BLaER1 treated with 17β-estradiol and CSF1 and Interleukin-3, amounts not matched to agents 10 nM and 100 nM (cell line): ENCODE measurements at regions not wholly inside any gene's neighbourhood (a gene's known extent, or its start where the extent isn't known, plus 50 kb on each side); places are given as distances from the start of the nearest gene placed in this dataset.
A peak's percentile ranks its signal among the peaks of the same experiment; 100 is the strongest.

Source experiments
- H3K27ac ChIP-seq, 11 experiments: shearing (Covaris generic); formaldehyde crosslinking; 2 replicates each; pipeline ENCODE4 v1.8.1; 2022
- H3K27me3 ChIP-seq, 11 experiments: shearing (Covaris generic); formaldehyde crosslinking; 2 replicates each; pipeline ENCODE4 v1.8.1; 2022
- H3K36me3 ChIP-seq, 11 experiments: shearing (Covaris generic); formaldehyde crosslinking; 2 replicates each; pipeline ENCODE4 v1.8.1; 2022
- H3K4me1 ChIP-seq, 10 experiments: shearing (Covaris generic); formaldehyde crosslinking; 2 replicates each; pipeline ENCODE4 v1.8.1; 2022
- H3K4me2 ChIP-seq, 11 experiments: shearing (Covaris generic); formaldehyde crosslinking; 2 replicates each; pipeline ENCODE4 v1.8.1; 2022
- H3K4me3 ChIP-seq, 10 experiments: shearing (Covaris generic); formaldehyde crosslinking; 2 replicates each; pipeline ENCODE4 v1.8.1; 2022
- H3K9ac ChIP-seq, 11 experiments: shearing (Covaris generic); formaldehyde crosslinking; 2 replicates each; pipeline ENCODE4 v1.8.1; 2022
- H3K9me3 ChIP-seq, 11 experiments: shearing (Covaris generic); formaldehyde crosslinking; replicated peaks in 1 of 11; 2 replicates each; pipeline ENCODE4 v1.8.1; 2022
- H4K20me1 ChIP-seq, 11 experiments: shearing (Covaris generic); formaldehyde crosslinking; 2 replicates each; pipeline ENCODE4 v1.8.1; 2022
- Cebpa-rat ChIP-seq, 11 experiments: shearing (Covaris generic); IDR thresholded peaks; 2 replicates each; pipeline ENCODE4 v1.8.1; 2022

GRCh38 chr5:155239803-155240202 lies 226.2 kb downstream of the KIF4B start:
- Histone ChIP-seq H3K27me3 (no peaks in the 10 kb centered on the region), H3K4me3 (no peak overlapping the region), H4K20me1 (no peaks in the 10 kb centered on the region), H3K27ac (no peak overlapping the region), H3K4me2 (no peak overlapping the region), H3K4me1 (no peaks in the 10 kb centered on the region), H3K36me3 (no peaks in the 10 kb centered on the region), H3K9me3 (peaks cover 17 to 30% (median 23%) of the 10 kb centered on the region in 11 experiments), H3K9ac (no peak overlapping the region)
- TF ChIP-seq Cebpa-rat (IDR thresholded peaks at IDR 0.05): no peak

- no peak for TF ChIP-seq Cebpa-rat (IDR thresholded peaks at IDR 0.05)
- Histone ChIP-seq H4K20me1 (no peaks in the 10 kb centered on the region), H3K27me3 (no peaks in the 10 kb centered on the region), H3K27ac (no peak overlapping the region), H3K4me1 (peaks cover 0 to 7% (median 0%) of the 10 kb centered on the region in 10 experiments; a peak in 2 of 20 replicates), H3K4me3 (no peak overlapping the region), H3K4me2 (peak overlapping the region in 1 of 11 experiments; percentile 9; a peak in 1 of 22 replicates), H3K9me3 (0 out of 22 replicates have a peak, but pooled peaks cover 0 to 6% (median 0%) of the 10 kb centered on the region in 11 experiments), H3K9ac (no peak overlapping the region), H3K36me3 (no peaks in the 10 kb centered on the region)
Measured at GRCh38 chr5:155250596-155250995, 237.0 kb downstream of the KIF4B start.

- Histone ChIP-seq H3K9me3 (no peaks in the 10 kb centered on the region), H3K36me3 (no peaks in the 10 kb centered on the region), H3K9ac (no peak overlapping the region), H4K20me1 (no peaks in the 10 kb centered on the region), H3K27me3 (no peaks in the 10 kb centered on the region), H3K27ac (no peak overlapping the region), H3K4me2 (no peak overlapping the region), H3K4me3 (no peak overlapping the region), H3K4me1 (peaks cover 0 to 7% (median 0%) of the 10 kb centered on the region in 10 experiments; a peak in 2 of 20 replicates)
- TF ChIP-seq Cebpa-rat (IDR thresholded peaks at IDR 0.05): no peak
Measured at GRCh38 chr5:155252025-155252424, 238.5 kb downstream of the KIF4B start.

GRCh38 chr5:155252717-155253116 lies 239.2 kb downstream of the KIF4B start:
- no peaks in the 10 kb centered on the region for H3K27me3 ChIP-seq
- H3K4me1 ChIP-seq: peaks cover 0 to 7% (median 0%) of the 10 kb centered on the region in 10 experiments; a peak in 2 of 20 replicates
- TF ChIP-seq Cebpa-rat (IDR thresholded peaks at IDR 0.05): no peak
- H3K36me3 ChIP-seq: no peaks in the 10 kb centered on the region
- no peaks in the 10 kb centered on the region for H4K20me1 ChIP-seq
- no peak overlapping the region for H3K4me3 ChIP-seq
- H3K9me3 ChIP-seq: no peaks in the 10 kb centered on the region
- H3K9ac ChIP-seq: no peak overlapping the region
- H3K4me2 ChIP-seq: peak overlapping the region in 1 of 11 experiments; percentile 2; a peak in 1 of 22 replicates
- H3K27ac ChIP-seq: no peak overlapping the region

- H3K4me3 ChIP-seq: no peak overlapping the region
- H3K9ac ChIP-seq: no peak overlapping the region
- H3K27me3 ChIP-seq: no peaks in the 10 kb centered on the region
- no peaks in the 10 kb centered on the region for H4K20me1 ChIP-seq
- no peak overlapping the region for H3K27ac ChIP-seq
- H3K9me3 ChIP-seq: peaks cover 0 to 1% (median 0%) of the 10 kb centered on the region in 11 experiments; a peak in 2 of 22 replicates
- H3K4me2 ChIP-seq: no peak overlapping the region
- no peaks in the 10 kb centered on the region for H3K36me3 ChIP-seq
- H3K4me1 ChIP-seq: peaks cover 0 to 9% (median 2%) of the 10 kb centered on the region in 10 experiments; a peak in 15 of 20 replicates
- TF ChIP-seq Cebpa-rat (IDR thresholded peaks at IDR 0.05): no peak
Measured at GRCh38 chr5:155254399-155254798, 240.8 kb downstream of the KIF4B start.

GRCh38 chr5:155258161-155258560 lies 244.6 kb downstream of the KIF4B start:
- H3K27ac ChIP-seq: no peak overlapping the region
- no peaks in the 10 kb centered on the region for H4K20me1 ChIP-seq
- H3K4me1 ChIP-seq: peaks cover 0 to 21% (median 18%) of the 10 kb centered on the region in 10 experiments; a peak in 18 of 20 replicates
- H3K9ac ChIP-seq: no peak overlapping the region
- no peaks in the 10 kb centered on the region for H3K36me3 ChIP-seq
- no peak overlapping the region for H3K4me2 ChIP-seq
- H3K4me3 ChIP-seq: no peak overlapping the region
- H3K9me3 ChIP-seq: peaks cover 0 to 4% (median 0%) of the 10 kb centered on the region in 11 experiments; a peak in 2 of 22 replicates
- no peak for TF ChIP-seq Cebpa-rat (IDR thresholded peaks at IDR 0.05)
- H3K27me3 ChIP-seq: no peaks in the 10 kb centered on the region

- Histone ChIP-seq H3K27me3 (no peaks in the 10 kb centered on the region), H3K4me2 (peak overlapping the region in 10 of 11 experiments; percentile 28 to 56 (median 48); a peak in 19 of 22 replicates), H3K36me3 (no peaks in the 10 kb centered on the region), H3K9me3 (peaks cover 0 to 4% (median 0%) of the 10 kb centered on the region in 11 experiments; a peak in 2 of 22 replicates), H4K20me1 (no peaks in the 10 kb centered on the region), H3K4me1 (peaks cover 0 to 21% (median 18%) of the 10 kb centered on the region in 10 experiments; a peak in 18 of 20 replicates), H3K9ac (no peak overlapping the region), H3K4me3 (no peak overlapping the region), H3K27ac (no peak overlapping the region)
- no peak for TF ChIP-seq Cebpa-rat (IDR thresholded peaks at IDR 0.05)
Measured at GRCh38 chr5:155259648-155260047, 246.1 kb downstream of the KIF4B start.

GRCh38 chr5:155260798-155261197 lies 247.2 kb downstream of the KIF4B start:
- no peak overlapping the region for H3K4me3 ChIP-seq
- TF ChIP-seq Cebpa-rat (IDR thresholded peaks at IDR 0.05): no peak

GRCh38 chr5:155263381-155263780 lies 249.8 kb downstream of the KIF4B start:
- Histone ChIP-seq H3K4me1 (peaks cover 0 to 23% (median 18%) of the 10 kb centered on the region in 10 experiments; a peak in 18 of 20 replicates), H3K4me3 (no peak overlapping the region), H4K20me1 (no peaks in the 10 kb centered on the region), H3K9me3 (peaks cover 0 to 4% (median 0%) of the 10 kb centered on the region in 11 experiments; a peak in 2 of 22 replicates), H3K27ac (no peak overlapping the region), H3K36me3 (no peaks in the 10 kb centered on the region), H3K9ac (no peak overlapping the region), H3K4me2 (no peak overlapping the region), H3K27me3 (no peaks in the 10 kb centered on the region)
- TF ChIP-seq Cebpa-rat (IDR thresholded peaks at IDR 0.05): no peak

More at GRCh38 chr5:155260798-155261197, 247.2 kb downstream of the KIF4B start:
- Histone ChIP-seq H3K9ac (no peak overlapping the region), H3K36me3 (no peaks in the 10 kb centered on the region), H3K27me3 (no peaks in the 10 kb centered on the region), H3K4me1 (peaks cover 0 to 23% (median 18%) of the 10 kb centered on the region in 10 experiments; a peak in 18 of 20 replicates), H3K9me3 (peaks cover 0 to 4% (median 0%) of the 10 kb centered on the region in 11 experiments; a peak in 2 of 22 replicates), H3K27ac (no peak overlapping the region), H3K4me2 (peak overlapping the region in 8 of 11 experiments; percentile 16 to 54 (median 48); a peak in 11 of 22 replicates), H4K20me1 (no peaks in the 10 kb centered on the region)

- H3K4me3 ChIP-seq: no peak overlapping the region
- no peaks in the 10 kb centered on the region for H3K9me3 ChIP-seq
- no peaks in the 10 kb centered on the region for H3K36me3 ChIP-seq
- peaks cover 2 to 17% (median 12%) of the 10 kb centered on the region in 10 experiments; a peak in 19 of 20 replicates for H3K4me1 ChIP-seq
- H3K27ac ChIP-seq: no peak overlapping the region
- no peaks in the 10 kb centered on the region for H3K27me3 ChIP-seq
- no peak for TF ChIP-seq Cebpa-rat (IDR thresholded peaks at IDR 0.05)
- 0 out of 22 replicates have a peak overlapping the region, but pooled peaks of 1 of the 11 experiments have one; percentile 3 for H3K4me2 ChIP-seq
- H4K20me1 ChIP-seq: no peaks in the 10 kb centered on the region
- no peak overlapping the region for H3K9ac ChIP-seq
Measured at GRCh38 chr5:155264809-155265208, 251.3 kb downstream of the KIF4B start.
